CD14-positive monocyte (primary cell): ENCODE measurements at regions not wholly inside any gene's neighbourhood (a gene's known extent, or its start where the extent isn't known, plus 50 kb on each side); places are given as distances from the start of the nearest gene placed in this dataset.

Source experiments
- DNase-seq, 3 donors: peaks; one replicate each; pipeline ENCODE4 v3.0.0-alpha.2; 2011 to 2022
- H2AFZ ChIP-seq: 2 replicates; pipeline ENCODE4 v1.6.0; 2012; ENCODE audit warnings: mild to moderate bottlenecking, low read depth, low read length, inconsistent platforms; ENCODE audit not compliant: insufficient read depth, poor library complexity, severe bottlenecking
- H3K27ac ChIP-seq, 2 donors: 1 replicate in 1 of 2; 2 replicates in 1 of 2; pipeline ENCODE4 v1.5.1; 2012 to 2013; ENCODE audit warnings: low read length in 2 of 2, control low read depth in 1 of 2, inconsistent platforms in 1 of 2, low read depth in 1 of 2, mild to moderate bottlenecking in 1 of 2
- H3K27me3 ChIP-seq, 2 donors: one replicate each; pipeline versions ENCODE4 v1.6.0 to v1.6.1; 2011 to 2013; ENCODE audit warnings: low read length in 2 of 2; ENCODE audit not compliant: control insufficient read depth in 2 of 2, insufficient read depth in 2 of 2
- H3K36me3 ChIP-seq, 2 donors: replicated peaks in 1 of 2; 1 replicate in 1 of 2; 2 replicates in 1 of 2; pipeline versions ENCODE4 v1.5.1 to v1.6.1; 2012 to 2013; ENCODE audit warnings: low read length in 2 of 2, control low read depth in 1 of 2, inconsistent platforms in 1 of 2, mild to moderate bottlenecking in 1 of 2; ENCODE audit not compliant: insufficient read depth in 2 of 2, control insufficient read depth in 1 of 2
- H3K4me1 ChIP-seq, 2 donors: 1 replicate in 1 of 2; 2 replicates in 1 of 2; pipeline versions ENCODE4 v1.5.1 to v1.6.1; 2012 to 2013; ENCODE audit warnings: low read length in 2 of 2, control low read depth in 1 of 2, inconsistent platforms in 1 of 2, mild to moderate bottlenecking in 1 of 2, moderate library complexity in 1 of 2; ENCODE audit not compliant: insufficient read depth in 2 of 2, control insufficient read depth in 1 of 2
- H3K4me2 ChIP-seq: replicated peaks from 2 replicates; pipeline ENCODE3; 2012; ENCODE audit warnings: low read length, moderate library complexity, mild to moderate bottlenecking; ENCODE audit not compliant: poor library complexity, severe bottlenecking; ENCODE audit errors: extremely low read depth
- H3K4me3 ChIP-seq, 3 experiments: fragments of 200-600 bp in 1 of 3; sonication (generic) in 1 of 3; replicated peaks in 1 of 3; 1 replicate in 2 of 3; 2 replicates in 1 of 3; pipeline ENCODE4 v1.5.1; 2011 to 2013; ENCODE audit warnings: low read length in 3 of 3, mild to moderate bottlenecking in 3 of 3, control low read depth in 2 of 3, low read depth in 2 of 3, inconsistent platforms in 1 of 3, moderate library complexity in 1 of 3
- H3K79me2 ChIP-seq: 2 replicates; pipeline ENCODE4 v1.6.0; 2012; ENCODE audit warnings: mild to moderate bottlenecking, control low read depth, inconsistent platforms, low read length, moderate library complexity; ENCODE audit not compliant: insufficient read depth
- H3K9ac ChIP-seq: 2 replicates; pipeline ENCODE4 v1.6.0; 2017; ENCODE audit warnings: low read length, mild to moderate bottlenecking; ENCODE audit not compliant: insufficient read depth, poor library complexity, severe bottlenecking
- H3K9me3 ChIP-seq, 2 donors: replicated peaks in 1 of 2; 1 replicate in 1 of 2; 2 replicates in 1 of 2; pipeline versions ENCODE4 v1.5.1 to v1.6.1; 2012 to 2013; ENCODE audit warnings: low read length in 2 of 2, control low read depth in 1 of 2; ENCODE audit not compliant: control insufficient read depth in 1 of 2, insufficient read depth in 1 of 2
- H4K20me1 ChIP-seq: 2 replicates; pipeline ENCODE4 v1.6.0; 2012; ENCODE audit warnings: mild to moderate bottlenecking, low read length, control low read depth, moderate library complexity; ENCODE audit not compliant: insufficient read depth
- H3K27ac Mint-ChIP-seq, 7 donors: one replicate each; pipeline ENCODE4 v1.8.0; 2020; ENCODE audit warnings: mild to moderate bottlenecking in 7 of 7, mixed read lengths in 7 of 7, moderate library complexity in 6 of 7, inconsistent platforms in 2 of 7
- H3K27me3 Mint-ChIP-seq, 3 donors: one replicate each; pipeline ENCODE4 v1.8.0; 2021 to 2022; ENCODE audit warnings: low read depth in 3 of 3, mild to moderate bottlenecking in 3 of 3, mixed read lengths in 3 of 3, moderate library complexity in 3 of 3, inconsistent platforms in 1 of 3
- H3K36me3 Mint-ChIP-seq, 2 donors: one replicate each; pipeline ENCODE4 v1.8.0; 2020; ENCODE audit warnings: mixed read lengths in 2 of 2, inconsistent platforms in 1 of 2, mild to moderate bottlenecking in 1 of 2
- H3K4me1 Mint-ChIP-seq: one replicate; pipeline ENCODE4 v1.8.0; 2020; ENCODE audit warnings: mild to moderate bottlenecking, mixed read lengths
- H3K4me3 Mint-ChIP-seq, 2 donors: one replicate each; pipeline ENCODE4 v1.8.0; 2020; ENCODE audit warnings: mild to moderate bottlenecking in 2 of 2, mixed read lengths in 2 of 2, moderate library complexity in 1 of 2
- H3K9me3 Mint-ChIP-seq, 7 donors: one replicate each; pipeline ENCODE4 v1.8.0; 2020 to 2022; ENCODE audit warnings: mixed read lengths in 7 of 7, mild to moderate bottlenecking in 6 of 7, moderate library complexity in 6 of 7, inconsistent platforms in 2 of 7
- CTCF ChIP-seq: fragments of 200-600 bp; IDR thresholded peaks from one replicate; pipeline ENCODE4 v1.8.0; 2022; ENCODE audit warnings: antibody characterized with exemption, mild to moderate bottlenecking
- WGBS: methylation state at CpG from one replicate; pipeline ENCODE4 v1.1.5; 2013; ENCODE audit warnings: missing lambda C conversion rate; ENCODE audit not compliant: insufficient coverage; 5-methylcytosine and 5-hydroxymethylcytosine counted together
- intact Hi-C, 2 donors: fragments of 100-400 bp; cut with micrococcal nuclease; formaldehyde crosslinking; loops; one replicate each; pipeline versions ENCODE4 v1.15.0 to v1.15.1; 2023

- Mint-ChIP-seq H3K9me3 (peaks cover 0 to under 1% (median 0%) of the 10 kb centered on the region in 7 donors), H3K4me1 (peaks cover 33% of the 10 kb centered on the region), H3K27me3 (no peaks in the 10 kb centered on the region), H3K36me3 (no peaks in the 10 kb centered on the region), H3K4me3 (no peak overlapping the region), H3K27ac (no peak overlapping the region)
- Histone ChIP-seq H3K36me3 (no peaks in the 10 kb centered on the region), H3K27me3 (no peaks in the 10 kb centered on the region), H3K79me2 (no peaks in the 10 kb centered on the region), H4K20me1 (no peaks in the 10 kb centered on the region), H3K4me2 (no peak overlapping the region), H3K9me3 (no peaks in the 10 kb centered on the region), H3K9ac (no peak overlapping the region), H2AFZ (no peak overlapping the region), H3K4me3 (no peak overlapping the region), H3K4me1 (peaks cover 26 to 28% of the 10 kb centered on the region in 2 donors), H3K27ac (no peak overlapping the region)
- TF ChIP-seq CTCF, result no peak
- WGBS, result 96% methylated on average over 4 of the region's 5 CpGs
- no peak for DNase-seq
- intact Hi-C loops, result loop anchor here in 1 of 2 donors (10.0 kb wide), 1 partner anchor 949 kb away; no protein-coding TSS in a partner anchor
Measured at GRCh38 chr17:69605571-69605970, 191.1 kb downstream of the MAP2K6 start.

DNA sequence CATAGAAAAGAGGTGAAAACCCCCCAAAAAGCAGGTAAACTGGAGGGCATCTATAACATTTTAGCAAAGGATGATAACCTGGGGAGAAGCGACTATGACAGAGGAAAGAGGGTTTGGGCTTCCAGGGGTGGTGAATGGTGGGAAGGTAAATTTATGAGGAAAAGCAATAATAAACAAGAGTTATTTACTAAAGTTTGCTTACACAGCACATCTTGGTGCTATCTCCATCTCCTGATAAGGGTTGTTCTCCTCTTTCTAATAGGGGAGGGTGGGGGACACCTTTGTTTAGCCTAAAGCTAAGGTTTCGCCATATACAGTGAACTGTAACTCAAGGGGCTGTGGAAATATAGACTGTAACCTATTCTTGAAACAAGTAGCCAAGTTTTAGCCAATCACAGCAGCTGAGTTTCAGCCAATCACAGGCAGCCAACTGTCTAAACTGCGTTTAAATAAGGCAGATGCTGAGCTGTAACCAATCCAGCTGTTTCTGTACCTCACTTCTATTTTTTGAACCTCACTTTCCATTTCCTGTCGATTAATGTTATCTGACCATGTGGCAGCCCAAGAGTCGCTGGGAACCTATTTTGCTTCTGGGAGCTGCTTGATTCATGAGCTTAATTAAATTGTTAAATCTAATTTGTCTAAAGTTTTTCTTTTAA lies 191.8 kb downstream of the MAP2K6 start:
- intact Hi-C loops, result loop anchor here in 1 of 2 donors (10.0 kb wide), 1 partner anchor 949 kb away; no protein-coding TSS in a partner anchor
- no peaks in the 10 kb centered on the region for H3K36me3 Mint-ChIP-seq

More for the DNA sequence above, 191.8 kb downstream of the MAP2K6 start:
- Histone ChIP-seq H3K9me3 (no peaks in the 10 kb centered on the region), H3K9ac (no peak overlapping the region), H3K4me1 (peaks cover 26 to 28% of the 10 kb centered on the region in 2 donors), H3K27me3 (no peaks in the 10 kb centered on the region), H3K4me2 (no peak overlapping the region), H3K79me2 (no peaks in the 10 kb centered on the region), H3K27ac (no peak overlapping the region), H2AFZ (no peak overlapping the region), H4K20me1 (no peaks in the 10 kb centered on the region), H3K36me3 (no peaks in the 10 kb centered on the region), H3K4me3 (no peak overlapping the region)
- TF ChIP-seq CTCF, result no peak
- H3K9me3 Mint-ChIP-seq, result peaks cover 0 to 4% (median 2%) of the 10 kb centered on the region in 7 donors
- peak overlapping the region in 2 of 7 donors; percentile 56 to 74 for H3K27ac Mint-ChIP-seq
- no peak overlapping the region for H3K4me3 Mint-ChIP-seq
- peaks cover 0 to 2% (median 0%) of the 10 kb centered on the region in 3 donors for H3K27me3 Mint-ChIP-seq
- DNase-seq, result no peak
- H3K4me1 Mint-ChIP-seq, result peaks cover 33% of the 10 kb centered on the region
- 89% methylated on average over 3 of the region's 5 CpGs for WGBS
